T-helper 1 cell treated with Interleukin-12 subunit alpha and Interleukin-12 subunit beta and Interleukin-4 antibody, amounts not matched to agents 30 ng/mL and 1 ng/mL, for 36 hours (primary cell): ENCODE measurements at regions not wholly inside any gene's neighbourhood (a gene's known extent, or its start where the extent isn't known, plus 50 kb on each side); places are given as distances from the start of the nearest gene placed in this dataset.
"Not testable (repeated sequence)": the region's sequence is repeated elsewhere in the genome, so short reads cannot be mapped to it uniquely, and the experiment has no call there.

ENCODE experiments used
- intact Hi-C: fragments of 100-400 bp; cut with micrococcal nuclease; formaldehyde crosslinking; loops from one replicate; pipeline ENCODE4 v1.15.1; 2024

DNA sequence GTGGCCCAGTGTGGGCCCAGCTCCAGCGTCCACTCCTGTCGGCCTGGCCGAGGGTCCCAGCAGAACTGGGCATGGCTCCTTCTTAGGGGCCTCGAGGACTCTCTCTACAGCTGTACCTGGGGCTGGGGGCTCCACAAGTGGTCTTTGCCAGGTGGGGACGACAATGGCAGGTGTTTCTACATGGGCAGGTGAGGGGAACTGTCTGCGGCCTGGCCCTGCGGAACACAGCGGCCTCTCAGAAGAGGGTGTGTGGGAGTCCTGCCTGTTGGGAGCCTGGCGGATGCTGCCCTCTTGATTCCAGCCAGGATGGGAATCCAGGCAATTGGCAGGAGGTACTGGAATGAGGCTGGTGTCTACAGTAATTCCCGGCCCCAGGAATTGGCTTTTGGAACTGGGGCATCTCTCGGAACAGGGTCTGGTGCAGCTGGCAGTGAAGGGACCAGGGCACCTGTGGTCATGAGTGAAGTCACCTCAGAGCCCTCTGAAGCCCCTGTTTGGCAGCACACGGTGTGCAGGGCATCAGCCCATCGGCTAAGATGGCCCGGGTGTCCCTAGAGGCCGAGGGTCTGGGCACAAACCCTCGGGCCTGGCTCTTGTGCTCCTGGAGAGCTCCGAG lies 357.9 kb downstream of the TMEM121 start:
- intact Hi-C loops: not testable (repeated sequence)

DNA sequence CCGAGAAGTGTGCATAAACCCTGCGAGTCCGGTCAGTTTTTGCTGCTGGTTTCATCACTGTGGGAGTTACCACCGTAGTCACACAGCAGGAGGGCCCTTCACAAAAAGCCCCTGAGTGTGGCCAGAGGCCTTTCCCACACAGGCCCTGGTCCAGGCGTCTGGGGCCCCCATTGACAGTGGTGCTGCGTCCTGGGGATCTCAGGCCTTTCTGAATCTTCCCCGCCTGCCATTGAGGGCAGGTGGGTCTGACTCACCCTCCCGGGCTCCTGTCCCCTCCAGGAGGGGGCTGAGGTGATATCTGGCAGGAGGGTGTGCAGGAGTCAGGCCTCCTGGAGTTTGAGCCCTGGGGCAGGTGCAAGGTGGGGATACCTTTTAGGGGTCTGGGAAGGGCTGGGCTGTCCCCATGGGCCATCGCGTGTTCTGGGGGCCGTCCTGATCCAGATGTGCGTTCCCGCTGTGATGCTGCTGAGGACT lies 358.5 kb downstream of the TMEM121 start:
- intact Hi-C loops: no loop called here

DNA sequence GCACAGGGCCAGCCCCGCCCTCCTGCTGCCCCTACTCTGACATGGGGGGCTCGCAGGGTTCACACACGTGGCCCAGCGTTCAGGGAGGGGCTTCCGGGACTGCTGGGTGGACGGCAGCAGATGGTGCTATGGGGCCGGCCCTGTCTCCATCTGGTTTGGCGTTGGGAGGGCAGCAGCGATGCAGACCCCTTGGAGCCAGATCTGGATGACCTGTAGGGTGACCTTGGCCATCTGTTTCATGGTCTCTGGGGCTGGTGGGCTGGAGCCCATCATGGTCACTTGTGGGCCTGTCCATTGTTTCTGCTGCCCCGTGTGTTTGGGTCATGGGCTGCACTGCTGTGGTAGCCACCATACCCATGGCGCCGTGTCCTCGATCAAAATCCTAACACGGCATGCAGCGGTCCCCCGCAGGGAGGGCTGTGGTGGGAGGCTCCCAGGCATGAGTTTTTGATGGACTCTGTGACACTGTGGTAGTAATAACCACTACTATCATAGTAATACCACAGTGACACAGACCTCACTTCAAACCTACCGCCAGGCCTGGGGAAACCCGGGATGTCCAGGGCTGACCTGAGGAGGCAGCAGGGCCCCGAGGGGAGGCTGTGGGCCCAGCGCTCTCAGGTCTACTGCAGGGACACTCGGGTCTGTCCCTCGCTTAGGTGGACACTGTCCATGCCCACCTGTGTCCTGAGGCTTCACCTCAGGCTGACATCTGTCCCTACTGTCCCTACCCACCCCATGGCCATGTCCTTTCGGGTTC lies 359.4 kb downstream of the TMEM121 start:
- intact Hi-C loops: no loop called here

DNA sequence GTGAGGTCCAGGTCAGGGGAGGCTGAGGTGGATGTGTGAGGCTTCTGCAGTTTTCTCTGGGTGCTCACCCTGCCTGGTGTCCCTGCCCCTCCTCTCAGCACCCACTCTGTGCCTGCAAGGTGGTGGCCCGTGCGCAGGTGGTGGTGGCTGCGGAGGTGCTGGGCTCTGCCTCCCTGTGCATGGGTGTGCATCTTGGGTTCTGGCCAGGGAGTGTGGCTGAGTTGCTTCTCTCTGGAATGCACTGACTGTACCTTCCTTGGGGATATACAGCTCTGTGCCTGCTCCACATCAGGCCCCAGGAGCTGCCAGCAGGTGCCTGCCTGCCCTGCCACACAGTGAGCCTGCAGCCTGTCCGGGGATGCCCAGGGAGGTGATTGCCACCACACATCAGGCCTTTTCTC lies 360.4 kb downstream of the TMEM121 start:
- intact Hi-C loops: not testable (repeated sequence)

GRCh38 chr14:105887692-105888091 lies 361.3 kb downstream of the TMEM121 start:
- intact Hi-C loops: no loop called here

- intact Hi-C loops: no loop called here
Observed at GRCh38 chr14:105888151-105888550, 361.8 kb downstream of the TMEM121 start.

- intact Hi-C loops: no loop called here
Observed at GRCh38 chr14:105888784-105889665, 362.6 kb downstream of the TMEM121 start.

GRCh38 chr14:105889666-105890473 lies 363.5 kb downstream of the TMEM121 start:
- intact Hi-C loops: no loop called here

DNA sequence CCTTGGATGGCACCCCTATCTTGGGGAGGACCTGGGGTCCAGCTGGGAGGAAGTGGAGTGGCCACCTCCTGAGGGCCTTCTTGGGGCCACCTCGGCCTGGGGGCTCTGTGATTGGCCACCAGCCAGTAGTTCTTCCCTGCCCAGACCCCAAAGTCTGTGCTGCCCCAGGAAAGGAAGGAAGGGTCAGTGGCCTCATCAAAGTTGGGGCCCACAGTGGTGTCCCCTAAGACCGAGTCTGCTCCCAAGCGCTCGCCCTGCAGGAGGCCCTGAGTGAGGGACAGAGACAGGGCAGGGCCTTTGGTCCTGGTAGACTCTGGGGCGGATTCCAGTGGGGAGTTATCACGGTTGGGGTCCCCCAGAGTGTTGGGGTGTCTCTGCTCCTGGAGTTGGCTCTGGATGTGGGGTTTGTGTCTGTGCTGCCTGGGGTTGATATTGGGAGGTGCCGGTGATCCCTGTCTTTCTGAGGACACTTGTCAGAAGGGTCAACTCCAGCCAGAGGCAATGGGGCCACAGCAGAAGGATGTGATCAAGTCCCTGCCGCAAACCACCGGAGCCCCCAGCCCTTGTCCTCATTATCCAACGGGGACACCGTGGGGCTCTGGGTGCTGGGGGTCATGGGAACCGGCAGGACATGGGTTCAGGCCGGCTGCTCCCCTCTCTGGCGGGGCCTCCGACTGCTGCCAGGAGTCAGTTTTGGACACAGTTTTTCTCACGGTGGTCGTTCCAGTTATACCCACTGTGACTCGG lies 364.3 kb downstream of the TMEM121 start:
- intact Hi-C loops: no loop called here

DNA sequence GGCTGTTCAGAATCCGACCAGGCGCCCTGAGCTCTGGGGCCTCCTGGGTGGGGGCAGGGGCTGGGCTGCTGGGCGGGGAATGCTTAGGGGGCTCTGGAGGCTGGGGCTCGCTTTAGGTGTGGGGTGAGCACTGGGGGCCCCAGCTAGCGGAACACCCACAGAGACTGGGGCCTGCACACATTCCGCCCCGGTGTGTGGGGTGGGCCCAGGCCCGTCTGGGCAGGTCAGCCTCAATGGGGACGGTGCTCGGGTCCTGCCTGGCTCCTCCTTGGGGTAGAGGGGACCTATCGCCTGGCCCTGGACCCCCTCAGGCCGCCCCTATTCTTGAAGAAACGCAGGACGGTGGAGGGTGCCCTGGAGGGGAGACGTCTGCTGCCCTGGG lies 364.8 kb downstream of the TMEM121 start:
- intact Hi-C loops: no loop called here

GRCh38 chr14:105891631-105892452 lies 365.5 kb downstream of the TMEM121 start:
- intact Hi-C loops: no loop called here

DNA sequence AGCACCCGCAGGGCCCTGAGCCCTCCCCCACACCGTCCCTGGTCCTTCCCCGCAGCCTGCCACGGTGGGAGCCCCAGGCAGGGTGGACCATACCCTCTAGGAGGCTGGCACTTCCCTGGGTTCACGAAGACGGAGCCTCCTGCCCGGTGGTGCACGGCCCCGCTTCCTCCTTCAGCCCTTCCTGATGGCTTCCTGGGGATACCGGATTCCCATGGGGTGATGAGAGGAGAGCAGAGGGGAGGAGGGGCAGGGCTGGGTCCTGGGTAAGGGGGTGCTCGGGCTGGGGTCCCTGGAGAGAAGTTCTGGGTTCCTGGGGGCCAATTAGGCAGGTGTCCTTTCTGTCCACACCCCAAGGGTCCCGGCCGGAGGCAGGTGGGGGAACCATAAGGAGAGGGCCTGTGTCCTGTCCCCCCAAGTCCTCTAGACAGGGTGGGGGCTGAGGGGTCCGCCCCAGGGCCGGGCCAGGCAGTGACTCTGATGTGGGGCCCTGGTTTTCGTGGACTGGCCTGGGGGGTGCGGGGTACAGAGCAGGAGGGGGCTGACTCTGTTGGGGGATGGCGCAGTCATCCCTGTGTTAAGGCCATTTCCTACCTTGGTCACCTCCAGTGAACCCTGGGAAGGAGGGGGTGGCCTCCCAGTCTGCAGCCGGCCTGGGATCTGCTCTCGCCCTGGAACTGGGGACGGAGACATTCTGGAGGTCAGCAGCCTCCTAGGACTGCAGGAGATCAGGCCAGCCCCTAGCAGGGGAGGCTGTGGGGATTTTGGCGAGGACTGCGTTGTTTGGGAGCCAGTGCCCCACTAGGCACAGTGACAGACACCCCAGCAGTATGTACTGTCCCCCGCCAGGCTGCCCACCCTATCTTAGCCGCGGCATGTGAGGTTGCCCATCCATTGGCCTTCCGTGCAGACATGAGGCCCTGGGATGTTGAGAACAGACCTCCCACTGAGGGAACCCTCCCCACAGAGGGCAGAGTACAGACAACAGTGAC lies 366.4 kb downstream of the TMEM121 start:
- intact Hi-C loops: not testable (repeated sequence)

DNA sequence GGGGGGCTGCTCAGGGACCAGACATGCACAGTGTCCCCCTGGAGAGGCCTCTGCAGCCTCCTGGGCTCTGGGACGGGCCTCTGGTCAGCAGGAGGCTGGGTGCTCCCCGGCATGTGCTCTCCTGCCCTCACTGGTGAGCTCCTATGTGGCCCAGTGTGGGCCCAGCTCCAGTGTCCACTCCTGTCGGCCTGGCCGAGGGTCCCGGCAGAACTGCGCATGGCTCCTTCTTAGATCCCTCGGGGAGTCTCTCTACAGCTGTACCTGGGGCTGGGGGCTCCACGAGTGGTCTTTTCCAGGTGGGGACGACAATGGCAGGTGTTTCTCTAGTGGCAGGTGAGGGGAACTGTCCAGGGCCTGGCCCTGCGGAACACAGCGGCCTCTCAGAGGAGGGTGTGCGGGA lies 367.3 kb downstream of the TMEM121 start:
- intact Hi-C loops: not testable (repeated sequence)

- intact Hi-C loops: no loop called here
Observed at GRCh38 chr14:105894125-105894977, 368.0 kb downstream of the TMEM121 start.

- intact Hi-C loops: no loop called here
Observed at GRCh38 chr14:105894978-105895881, 368.8 kb downstream of the TMEM121 start.

DNA sequence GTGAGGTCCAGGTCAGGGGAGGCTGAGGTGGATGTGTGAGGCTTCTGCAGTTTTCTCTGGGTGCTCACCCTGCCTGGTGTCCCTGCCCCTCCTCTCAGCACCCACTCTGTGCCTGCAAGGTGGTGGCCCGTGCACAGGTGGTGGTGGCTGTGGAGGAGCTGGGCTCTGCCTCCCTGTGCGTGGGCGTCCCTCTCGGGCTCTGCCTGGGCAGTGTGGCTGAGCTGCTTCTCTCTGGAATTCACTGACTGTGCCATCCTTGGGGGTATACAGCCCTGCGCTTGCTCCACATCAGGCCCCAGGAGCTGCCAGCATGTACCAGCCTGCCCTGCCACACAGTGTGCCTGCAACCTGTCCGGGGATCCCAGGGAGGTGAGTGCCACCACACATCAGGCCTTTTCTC lies 369.8 kb downstream of the TMEM121 start:
- intact Hi-C loops: loop anchor here (2.0 kb wide), 1 partner anchor 33 kb away; no protein-coding TSS in a partner anchor
